Astrocyte of the spinal cord (primary cell): ENCODE measurements at regions not wholly inside any gene's neighbourhood (a gene's known extent, or its start where the extent isn't known, plus 50 kb on each side); places are given as distances from the start of the nearest gene placed in this dataset.
A peak's percentile ranks its signal among the peaks of the same experiment; 100 is the strongest.

Experiments used
- DNase-seq: peaks from one replicate; pipeline ENCODE4 v3.0.0; 2011; ENCODE audit warnings: low read depth, low spot score
- H3K4me3 ChIP-seq: 2 replicates; pipeline ENCODE4 v1.5.1; 2011; ENCODE audit warnings: low read depth, mild to moderate bottlenecking, low read length, moderate library complexity
- in situ Hi-C: cut with HindIII; loops from 2 replicates; pipeline ENCODE4 v1.10.0; 2017; ENCODE audit warnings: low sequenced_read_pairs
- TF ChIP-seq, protein P1 (sequence below): IDR thresholded peaks from 2 replicates; pipeline ENCODE4 v1.5.1; 2012; ENCODE audit warnings: low read depth, mild to moderate bottlenecking, low read length, inconsistent platforms

DNA sequence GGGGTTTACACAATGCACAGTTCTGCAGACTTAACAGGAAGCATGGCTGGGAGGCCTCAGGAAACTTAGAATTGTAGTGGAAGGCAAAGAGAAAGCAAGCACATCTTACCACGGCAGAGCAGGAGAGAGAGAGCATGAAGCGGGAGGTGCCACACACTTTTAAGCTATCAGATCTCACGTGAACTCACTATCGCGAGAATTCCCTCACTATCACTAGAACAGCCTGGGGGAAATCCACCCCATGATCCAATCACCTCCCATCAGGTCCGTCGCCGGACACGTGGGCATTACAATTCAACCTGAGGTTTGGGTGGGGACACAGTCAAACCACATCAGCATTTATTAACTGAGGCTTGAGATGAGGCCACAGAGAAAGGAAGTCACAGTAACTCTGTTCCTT lies 326.7 kb downstream of the C16orf95 start:
- DNase-seq = no peak
- in situ Hi-C loops = no loop called here
- H3K4me3 ChIP-seq = no peak overlapping the region
- TF ChIP-seq, protein P1, sequence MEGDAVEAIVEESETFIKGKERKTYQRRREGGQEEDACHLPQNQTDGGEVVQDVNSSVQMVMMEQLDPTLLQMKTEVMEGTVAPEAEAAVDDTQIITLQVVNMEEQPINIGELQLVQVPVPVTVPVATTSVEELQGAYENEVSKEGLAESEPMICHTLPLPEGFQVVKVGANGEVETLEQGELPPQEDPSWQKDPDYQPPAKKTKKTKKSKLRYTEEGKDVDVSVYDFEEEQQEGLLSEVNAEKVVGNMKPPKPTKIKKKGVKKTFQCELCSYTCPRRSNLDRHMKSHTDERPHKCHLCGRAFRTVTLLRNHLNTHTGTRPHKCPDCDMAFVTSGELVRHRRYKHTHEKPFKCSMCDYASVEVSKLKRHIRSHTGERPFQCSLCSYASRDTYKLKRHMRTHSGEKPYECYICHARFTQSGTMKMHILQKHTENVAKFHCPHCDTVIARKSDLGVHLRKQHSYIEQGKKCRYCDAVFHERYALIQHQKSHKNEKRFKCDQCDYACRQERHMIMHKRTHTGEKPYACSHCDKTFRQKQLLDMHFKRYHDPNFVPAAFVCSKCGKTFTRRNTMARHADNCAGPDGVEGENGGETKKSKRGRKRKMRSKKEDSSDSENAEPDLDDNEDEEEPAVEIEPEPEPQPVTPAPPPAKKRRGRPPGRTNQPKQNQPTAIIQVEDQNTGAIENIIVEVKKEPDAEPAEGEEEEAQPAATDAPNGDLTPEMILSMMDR = no peak

DNA sequence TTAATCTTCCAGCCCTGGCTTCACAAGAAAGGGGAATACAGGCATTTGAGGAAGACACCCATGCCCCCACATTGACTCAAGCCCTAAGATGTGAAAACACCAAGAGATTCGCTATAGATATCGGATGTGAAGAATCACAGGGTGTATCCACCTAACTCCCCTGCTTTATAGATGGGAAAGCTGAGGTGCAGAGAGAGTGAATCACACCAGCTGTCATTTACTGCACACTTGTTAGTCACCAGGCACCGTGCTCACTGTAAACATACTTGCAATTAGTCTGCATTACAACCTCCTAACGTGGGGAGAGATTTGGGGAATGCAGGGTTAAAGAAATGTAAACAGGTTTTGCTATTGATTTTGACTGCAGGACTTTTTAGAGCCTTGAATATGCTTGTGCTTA lies 325.5 kb downstream of the C16orf95 start:
- H3K4me3 ChIP-seq = no peak overlapping the region
- TF ChIP-seq, protein P1 = no peak
- DNase-seq = peak; percentile 43
- in situ Hi-C loops = no loop called here

DNA sequence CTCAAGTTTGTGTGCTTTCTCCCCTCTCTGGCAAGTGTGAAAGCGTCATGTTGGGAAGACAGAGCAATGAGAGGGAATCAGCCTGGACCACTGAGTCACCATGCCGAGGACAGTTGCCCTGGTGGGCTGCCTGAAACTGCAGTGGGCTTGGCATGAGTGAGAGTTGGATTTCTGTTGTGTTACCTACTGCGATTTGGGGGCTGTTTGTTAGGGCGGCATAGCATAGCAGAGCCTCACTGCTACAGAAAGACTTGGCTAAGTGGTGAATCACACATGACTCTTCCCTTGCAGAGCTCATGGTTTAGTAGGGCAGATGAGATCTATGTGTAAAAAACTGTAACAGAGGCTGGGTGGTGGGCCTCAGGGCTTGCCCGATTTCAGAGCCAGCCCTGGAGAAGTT lies 324.6 kb downstream of the C16orf95 start:
- in situ Hi-C loops = no loop called here
- H3K4me3 ChIP-seq = no peak overlapping the region
- DNase-seq = no peak
- TF ChIP-seq, protein P1 = no peak

DNA sequence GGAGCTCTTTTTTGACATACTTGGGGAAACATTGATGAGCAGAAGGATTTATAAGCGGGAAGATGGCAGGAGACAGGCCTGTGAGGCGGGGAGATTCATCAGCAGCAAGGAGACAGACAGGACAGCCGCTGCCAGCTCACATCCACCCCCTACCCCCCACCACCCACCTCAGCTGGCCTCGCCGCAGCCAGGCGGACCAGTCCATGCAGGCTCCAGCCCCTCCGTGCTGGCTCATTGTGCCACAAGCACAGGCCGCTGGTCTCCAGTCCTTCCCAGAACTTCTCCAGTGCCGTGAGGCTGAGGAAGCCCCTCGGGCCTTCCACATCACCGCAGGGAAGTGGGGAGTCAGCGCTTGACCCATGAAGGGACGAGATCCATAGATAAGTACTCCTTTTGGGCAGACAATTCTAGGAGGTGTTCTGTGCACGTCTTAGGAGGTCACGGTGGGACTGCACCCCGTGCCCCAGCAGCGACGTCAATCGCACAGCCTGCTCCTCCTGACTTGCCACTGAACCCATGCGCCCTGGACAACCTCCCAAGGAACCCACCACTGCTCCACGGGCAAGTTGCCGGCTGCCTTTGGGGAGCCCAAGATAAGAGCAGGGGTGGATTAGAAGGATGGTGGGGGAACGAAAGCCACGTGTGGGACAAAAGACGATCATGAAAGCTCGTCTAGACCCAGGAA lies 323.6 kb downstream of the C16orf95 start:
- TF ChIP-seq, protein P1 = no peak

DNA sequence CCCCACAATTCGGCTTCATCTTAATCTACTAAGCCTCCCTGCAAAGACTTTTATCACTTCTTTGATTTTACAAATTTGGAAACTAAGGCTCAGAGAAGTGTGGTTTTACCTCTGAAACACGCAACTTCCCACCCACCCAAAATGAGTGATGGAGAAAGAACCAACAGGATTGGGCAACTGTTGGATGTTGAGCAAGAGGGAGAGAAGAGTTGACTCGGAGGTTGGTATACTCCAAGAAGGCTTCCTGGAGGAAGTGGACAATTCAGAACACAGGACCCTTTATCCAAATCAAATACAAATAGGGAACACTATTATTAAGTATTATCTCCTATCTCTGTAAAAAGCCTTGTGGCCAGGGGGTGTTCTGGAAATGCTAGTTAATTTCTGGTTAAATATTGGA lies 323.0 kb downstream of the C16orf95 start:
- TF ChIP-seq, protein P1 = no peak
- in situ Hi-C loops = no loop called here
- H3K4me3 ChIP-seq = no peak overlapping the region

More for the DNA sequence above, 323.6 kb downstream of the C16orf95 start:
- in situ Hi-C loops = no loop called here
- no peak for DNase-seq
- H3K4me3 ChIP-seq = no peak overlapping the region

DNA sequence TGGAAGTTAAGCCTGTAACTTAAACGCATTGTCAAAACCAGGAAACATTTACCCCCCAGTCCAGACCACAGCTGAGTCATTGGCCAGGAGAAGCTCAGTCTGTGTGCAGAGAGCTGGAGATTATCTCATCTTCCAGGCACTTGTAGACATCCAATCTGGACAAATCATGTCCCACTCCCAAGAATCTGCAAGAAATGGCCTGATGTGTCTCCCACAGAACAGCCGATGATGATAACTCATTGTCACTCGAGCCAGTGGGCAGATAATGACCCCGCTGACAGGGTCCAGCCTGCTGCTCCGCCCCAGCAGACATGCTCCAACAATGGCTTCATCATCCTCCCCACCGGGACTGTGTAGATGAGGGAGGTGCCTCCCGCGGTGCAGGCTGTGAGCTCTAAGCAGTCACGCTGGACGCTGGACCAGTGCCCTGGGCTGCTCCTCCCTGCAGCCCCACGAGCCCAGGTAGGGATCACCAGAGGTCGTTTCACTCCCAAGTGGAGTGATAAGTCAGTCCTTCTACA lies 322.5 kb downstream of the C16orf95 start:
- in situ Hi-C loops = no loop called here
- DNase-seq = peak; percentile 97
- TF ChIP-seq, protein P1 = no peak
- peak overlapping the region; percentile 12 for H3K4me3 ChIP-seq

More for the DNA sequence above, 323.0 kb downstream of the C16orf95 start:
- no peak for DNase-seq
